GM12878 (cell line): ENCODE measurements at regions not wholly inside any gene's neighbourhood (a gene's known extent, or its start where the extent isn't known, plus 50 kb on each side); places are given as distances from the start of the nearest gene placed in this dataset.

ENCODE experiments used
- ATAC-seq: fragments of 200-7000 bp; cut with Tn5 transposase; 3 replicates; pipeline ENCODE4 v1.9.1; 2020; ENCODE audit warnings: mild to moderate bottlenecking, moderate library complexity
- BruUV-seq: library from RNA; stranded (reverse); fragments of 400-500 nt; replicated peaks from 2 replicates; lab custom pipeline; 2021; lab: Mats Ljungman, UMichigan
- CTCF ChIA-PET: fragments of 300-600 bp; sonication (Branson Sonifier 250); formaldehyde crosslinking; extraction: SDS; loops from one replicate; lab custom pipeline; 2021; ENCODE audit warnings: inconsistent platforms; lab: Yijun Ruan, JAX
- POLR2A ChIA-PET: fragments of 350-600 bp; formaldehyde crosslinking; extraction: SDS; loops from one replicate; lab custom pipeline; 2021; ENCODE audit warnings: inconsistent platforms; lab: Charles Lee
- RAD21 ChIA-PET: fragments of 300-600 bp; sonication (Branson Sonifier 250); formaldehyde crosslinking; loops from one replicate; lab custom pipeline; 2023; ENCODE audit warnings: antibody characterized with exemption; ENCODE audit not compliant: unreplicated experiment; lab: Charles Lee
- SMC1A ChIA-PET: fragments of 300-600 bp; sonication (Branson Sonifier 250); formaldehyde crosslinking; loops from one replicate; lab custom pipeline; 2023; ENCODE audit not compliant: unreplicated experiment, uncharacterized antibody; lab: Charles Lee
- DNase-seq: peaks from one replicate; pipeline ENCODE4 v3.0.0-alpha.2; 2011; ENCODE audit warnings: low read depth, low spot score
- FAIRE-seq: peaks from 3 replicates; lab custom pipeline; 2011; peaks lifted over from hg19 to GRCh38; lab: Jason Lieb, UNC
- H2AFZ ChIP-seq: 2 replicates; pipeline ENCODE4 v1.6.0; 2011; ENCODE audit warnings: low read depth, low read length, control low read depth; ENCODE audit not compliant: control insufficient read depth
- H3K27ac ChIP-seq: 2 replicates; pipeline ENCODE4 v1.5.1; 2011; ENCODE audit warnings: control low read depth; ENCODE audit not compliant: control insufficient read depth, insufficient read depth
- H3K27me3 ChIP-seq, 2 experiments: replicated peaks in 1 of 2; 2 replicates each; pipeline versions ENCODE4 v1.6.0 to v1.6.1; 2011; ENCODE audit warnings: low read length in 1 of 2; ENCODE audit not compliant: control insufficient read depth in 2 of 2, insufficient read depth in 2 of 2
- H3K36me3 ChIP-seq, 2 experiments: 2 replicates each; pipeline ENCODE4 v1.5.1; 2011; ENCODE audit warnings: low read length in 1 of 2; ENCODE audit not compliant: control insufficient read depth in 2 of 2, insufficient read depth in 2 of 2
- H3K4me1 ChIP-seq: 2 replicates; pipeline ENCODE4 v1.6.1; 2011; ENCODE audit warnings: mild to moderate bottlenecking, low read length, moderate library complexity, mixed read lengths; ENCODE audit not compliant: control insufficient read depth, insufficient read depth
- H3K4me2 ChIP-seq: 2 replicates; pipeline ENCODE4 v1.6.0; 2011; ENCODE audit warnings: control low read depth; ENCODE audit not compliant: control insufficient read depth, insufficient read depth
- H3K4me3 ChIP-seq: fragments of 200-600 bp; sonication (generic); 2 replicates; pipeline ENCODE4 v1.5.1; 2016
- H3K79me2 ChIP-seq: 2 replicates; pipeline ENCODE4 v1.6.0; 2011; ENCODE audit warnings: low read length; ENCODE audit not compliant: control insufficient read depth, insufficient read depth
- H3K9ac ChIP-seq: 2 replicates; pipeline ENCODE4 v1.8.0; 2011; ENCODE audit warnings: low read length, control low read depth, mixed read lengths; ENCODE audit not compliant: control insufficient read depth, insufficient read depth
- H3K9me3 ChIP-seq: replicated peaks from 3 replicates; pipeline ENCODE4 v1.5.1; 2011; ENCODE audit warnings: mild to moderate bottlenecking, low read length; ENCODE audit not compliant: control insufficient read depth, insufficient read depth
- H4K20me1 ChIP-seq: 2 replicates; pipeline ENCODE4 v1.6.0; 2011; ENCODE audit not compliant: control insufficient read depth, insufficient read depth
- BCL3 ChIP-seq: IDR thresholded peaks from 2 replicates; pipeline ENCODE4 v1.6.1; 2011; ENCODE audit warnings: borderline replicate concordance, low read depth, mild to moderate bottlenecking, moderate library complexity, low read length; ENCODE audit not compliant: insufficient read depth, poor library complexity, severe bottlenecking
- CUX1 ChIP-seq: IDR thresholded peaks from 2 replicates; pipeline ENCODE4 v1.6.1; 2012; ENCODE audit warnings: improper control_type of control experiment, low read depth, low read length; ENCODE audit not compliant: insufficient replicate concordance
- FOXK2 ChIP-seq: fragments of 450-650 bp; IDR thresholded peaks from 2 replicates; pipeline ENCODE4 v1.6.1; 2017; ENCODE audit warnings: mild to moderate bottlenecking, moderate library complexity
- FOXM1 ChIP-seq: IDR thresholded peaks from 2 replicates; pipeline ENCODE4 v1.6.1; 2012; ENCODE audit warnings: low read depth, mild to moderate bottlenecking, inconsistent platforms, low read length, moderate library complexity
- HCFC1 ChIP-seq: fragments of 150-350 bp; IDR thresholded peaks from 2 replicates; pipeline ENCODE4 v1.6.1; 2014; ENCODE audit warnings: low read length
- HDGF ChIP-seq: fragments of 450-650 bp; IDR thresholded peaks from 2 replicates; pipeline ENCODE4 v1.6.1; 2016; ENCODE audit warnings: antibody characterized with exemption
- JUNB ChIP-seq: IDR thresholded peaks from 2 replicates; pipeline ENCODE4 v1.6.1; 2016; ENCODE audit warnings: antibody characterized with exemption, mild to moderate bottlenecking
- PBX3 ChIP-seq: IDR thresholded peaks from 2 replicates; pipeline ENCODE4 v1.6.1; 2011; ENCODE audit warnings: mild to moderate bottlenecking, low read depth, low read length, moderate library complexity; ENCODE audit not compliant: insufficient replicate concordance
- RBBP5 ChIP-seq: fragments of 200-600 bp; sonication (generic); conservative IDR thresholded peaks from 2 replicates; pipeline ENCODE4 v1.6.1; 2016
- RFX5 ChIP-seq: IDR thresholded peaks from 2 replicates; pipeline ENCODE4 v1.6.1; 2011; ENCODE audit warnings: low read depth, low read length, improper control_type of control experiment
- SMAD1 ChIP-seq: fragments of 450-650 bp; IDR thresholded peaks from 2 replicates; pipeline ENCODE4 v1.6.1; 2018; ENCODE audit warnings: mild to moderate bottlenecking, low read depth; ENCODE audit not compliant: partially characterized antibody
- YBX1 ChIP-seq: fragments of 450-650 bp; IDR thresholded peaks from 2 replicates; pipeline ENCODE4 v1.6.1; 2016; ENCODE audit warnings: antibody characterized with exemption
- WGBS: methylation state at CpG from one replicate; pipeline ENCODE4 v1.1.6; 2016; ENCODE audit warnings: low lambda C conversion rate; ENCODE audit not compliant: insufficient replicate concordance, insufficient coverage; ENCODE audit errors: missing lambda C conversion rate; 5-methylcytosine and 5-hydroxymethylcytosine counted together
- in situ Hi-C: fragments of 300-500 bp; cut with MboI; formaldehyde crosslinking; loops from 9 replicates; pipeline ENCODE4 v1.14.3; 2018; ENCODE audit warnings: mixed read lengths
- intact Hi-C: fragments of 100-400 bp; cut with micrococcal nuclease; formaldehyde crosslinking; loops from one replicate; pipeline ENCODE4 v1.14.2; 2022; ENCODE audit not compliant: unreplicated experiment

- Histone ChIP-seq H2AFZ (no peak overlapping the region), H3K9ac (no peak overlapping the region), H3K4me2 (no peak overlapping the region), H3K4me1 (no peaks in the 10 kb centered on the region), H3K27me3 (no peaks in the 10 kb centered on the region; a peak in 1 of 4 replicates), H3K36me3 (no peaks in the 10 kb centered on the region), H3K79me2 (no peaks in the 10 kb centered on the region), H4K20me1 (no peaks in the 10 kb centered on the region), H3K9me3 (no peaks in the 10 kb centered on the region), H3K27ac (no peak overlapping the region), H3K4me3 (no peak overlapping the region)
- 78% methylated on average over 6 of the region's 6 CpGs for WGBS
- FAIRE-seq = no peak
- TF ChIP-seq BCL3 (no peak), RBBP5 (no peak), HCFC1 (no peak), PBX3 (no peak), FOXK2 (no peak), RFX5 (no peak), SMAD1 (no peak), HDGF (no peak), JUNB (no peak), FOXM1 (no peak), CUX1 (no peak), YBX1 (no peak)
- POLR2A ChIA-PET = no interaction called here
- RAD21 ChIA-PET = no interaction called here
- ATAC-seq = peak; percentile 27; the same call in 1 of the 3 replicates
- no peak for DNase-seq
- CTCF ChIA-PET = no interaction called here
- no TSS peak for BruUV-seq
- SMC1A ChIA-PET = no interaction called here
- intact Hi-C loops (no loop called here), in situ Hi-C loops (no loop called here)
Observed at GRCh38 chr2:105682401-105682800, 62.3 kb upstream of the NCK2 start.
